Uterus (tissue), 2 donors: ENCODE measurements at regions not wholly inside any gene's neighbourhood (a gene's known extent, or its start where the extent isn't known, plus 50 kb on each side); places are given as distances from the start of the nearest gene placed in this dataset.

ENCODE experiments used
- CTCF ChIP-seq, 4 experiments: fragments of 200-600 bp in 2 of 4; fragments of 450-650 bp in 2 of 4; sonication (generic) in 2 of 4; IDR thresholded peaks; one replicate each; pipeline ENCODE4 v1.5.1; 2016 to 2019; ENCODE audit warnings: antibody characterized with exemption in 4 of 4, mild to moderate bottlenecking in 2 of 4, moderate library complexity in 1 of 4
- POLR2A ChIP-seq, 2 donors: fragments of 450-650 bp; IDR thresholded peaks; one replicate each; pipeline ENCODE4 v1.6.1; 2016; ENCODE audit warnings: antibody characterized with exemption in 2 of 2, mild to moderate bottlenecking in 1 of 2, moderate library complexity in 1 of 2

- TF ChIP-seq POLR2A (IDR thresholded peaks at IDR 0.05) (no peak), CTCF (IDR thresholded peaks at IDR 0.05) (no peak)
These were observed 246.6 kb upstream of the ADGRL2 start for GRCh38 chr1:81554108-81554507.
